ENCODE measurements at regions not wholly inside any gene's neighbourhood (a gene's known extent, or its start where the extent isn't known, plus 50 kb on each side); places are given as distances from the start of the nearest gene placed in this dataset.

- H3K4me1 ChIP-seq = no peaks in the 10 kb centered on the region
- TF ChIP-seq, protein P1, sequence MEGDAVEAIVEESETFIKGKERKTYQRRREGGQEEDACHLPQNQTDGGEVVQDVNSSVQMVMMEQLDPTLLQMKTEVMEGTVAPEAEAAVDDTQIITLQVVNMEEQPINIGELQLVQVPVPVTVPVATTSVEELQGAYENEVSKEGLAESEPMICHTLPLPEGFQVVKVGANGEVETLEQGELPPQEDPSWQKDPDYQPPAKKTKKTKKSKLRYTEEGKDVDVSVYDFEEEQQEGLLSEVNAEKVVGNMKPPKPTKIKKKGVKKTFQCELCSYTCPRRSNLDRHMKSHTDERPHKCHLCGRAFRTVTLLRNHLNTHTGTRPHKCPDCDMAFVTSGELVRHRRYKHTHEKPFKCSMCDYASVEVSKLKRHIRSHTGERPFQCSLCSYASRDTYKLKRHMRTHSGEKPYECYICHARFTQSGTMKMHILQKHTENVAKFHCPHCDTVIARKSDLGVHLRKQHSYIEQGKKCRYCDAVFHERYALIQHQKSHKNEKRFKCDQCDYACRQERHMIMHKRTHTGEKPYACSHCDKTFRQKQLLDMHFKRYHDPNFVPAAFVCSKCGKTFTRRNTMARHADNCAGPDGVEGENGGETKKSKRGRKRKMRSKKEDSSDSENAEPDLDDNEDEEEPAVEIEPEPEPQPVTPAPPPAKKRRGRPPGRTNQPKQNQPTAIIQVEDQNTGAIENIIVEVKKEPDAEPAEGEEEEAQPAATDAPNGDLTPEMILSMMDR (IDR thresholded peaks at IDR 0.05) = no peak
- TF ChIP-seq POLR2A (IDR thresholded peaks at IDR 0.05) (no peak), EP300 (IDR thresholded peaks at IDR 0.05) (no peak)
Measured at GRCh38 chr4:35038845-35039244, 1205.5 kb downstream of the ARAP2 start.

DNA sequence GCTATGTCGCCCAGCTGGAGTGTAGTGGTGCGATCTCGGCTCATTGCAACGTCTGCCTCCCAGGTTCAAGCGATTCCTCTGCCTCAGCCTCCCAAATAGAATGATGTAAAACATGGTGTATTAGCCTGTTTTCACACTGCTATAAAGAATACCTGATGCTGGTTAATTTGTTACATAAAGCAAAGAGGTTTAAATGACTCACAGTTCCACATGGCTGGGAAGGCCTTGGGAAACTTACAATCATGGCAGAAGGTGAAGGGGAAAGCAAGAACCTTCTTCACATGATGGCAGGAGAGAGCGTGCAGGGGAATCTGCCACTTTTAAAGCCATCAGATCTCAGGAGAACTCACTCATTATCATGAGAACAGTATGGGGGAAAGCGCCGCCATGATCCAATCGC is 1191.8 kb downstream of the ARAP2 start:
- DNase-seq (ENCODE audit: low spot score in 2 of 2) = no peak
- Histone ChIP-seq H3K27me3 (no peaks in the 10 kb centered on the region), H3K27ac (no peak overlapping the region), H3K4me3 (no peak overlapping the region), H3K36me3 (no peaks in the 10 kb centered on the region), H3K4me1 (no peaks in the 10 kb centered on the region), H3K9me3 (no peaks in the 10 kb centered on the region)
- WGBS, 2 donors = 95% methylated on average over 9 of the region's 9 CpGs
- no peak for TF ChIP-seq POLR2A (IDR thresholded peaks at IDR 0.05)

More at GRCh38 chr4:35038845-35039244, 1205.5 kb downstream of the ARAP2 start:
- no peak for DNase-seq (ENCODE audit: low spot score in 2 of 2)
- 82 to 88% methylated on average over 5 to 7 of the region's 7 CpGs for WGBS, 2 donors
- H3K36me3 ChIP-seq = no peaks in the 10 kb centered on the region
- H3K4me3 ChIP-seq = no peak overlapping the region
- no peaks in the 10 kb centered on the region for H3K27me3 ChIP-seq
- H3K9me3 ChIP-seq = no peaks in the 10 kb centered on the region
- no peak overlapping the region for H3K27ac ChIP-seq

DNA sequence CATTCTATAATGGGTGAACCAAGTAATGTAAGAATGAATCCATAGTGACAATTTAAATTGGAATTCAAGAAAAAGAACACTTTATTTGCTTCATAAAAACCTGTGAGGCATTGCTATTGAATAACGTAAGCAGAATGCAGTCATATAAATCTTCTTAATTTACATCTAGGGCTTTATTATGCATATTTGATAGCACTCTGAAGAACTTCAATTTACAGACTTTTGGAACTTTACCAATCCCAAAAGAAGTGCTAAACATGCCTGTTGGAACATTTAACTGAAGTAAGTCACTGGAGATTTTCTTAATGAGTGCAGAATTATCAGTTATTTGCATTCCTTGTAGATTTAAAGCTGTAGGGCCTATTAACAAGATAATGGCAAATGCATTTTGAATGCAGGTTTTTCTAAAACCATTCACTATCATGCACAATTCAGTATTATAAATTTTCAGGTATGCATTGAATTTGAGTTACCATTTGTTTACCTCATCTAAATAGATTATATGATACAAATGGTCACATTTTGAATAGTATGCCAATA is 1181.2 kb downstream of the ARAP2 start:
- Histone ChIP-seq H3K27ac (no peak overlapping the region), H3K4me1 (no peaks in the 10 kb centered on the region), H3K36me3 (no peaks in the 10 kb centered on the region), H3K27me3 (no peaks in the 10 kb centered on the region), H3K4me3 (no peak overlapping the region), H3K9me3 (no peaks in the 10 kb centered on the region)
- DNase-seq (ENCODE audit: low spot score in 2 of 2) = no peak
- WGBS, 2 donors = 59 to 62% methylated on average over 1 of the region's 1 CpG
- TF ChIP-seq EP300 (IDR thresholded peaks at IDR 0.05) (no peak), POLR2A (IDR thresholded peaks at IDR 0.05) (no peak)
- TF ChIP-seq, protein P1 (IDR thresholded peaks at IDR 0.05) = no peak

GRCh38 chr4:35066406-35066805 is 1177.9 kb downstream of the ARAP2 start:
- no peaks in the 10 kb centered on the region for H3K36me3 ChIP-seq
- no peaks in the 10 kb centered on the region for H3K4me1 ChIP-seq
- no peak for TF ChIP-seq POLR2A (IDR thresholded peaks at IDR 0.05)
- TF ChIP-seq, protein P1 (IDR thresholded peaks at IDR 0.05) = no peak
- TF ChIP-seq EP300 (IDR thresholded peaks at IDR 0.05) = no peak
- DNase-seq (ENCODE audit: low spot score in 2 of 2) = no peak
- no peaks in the 10 kb centered on the region for H3K27me3 ChIP-seq
- WGBS, 2 donors = 78 to 79% methylated on average over 4 of the region's 4 CpGs
- H3K27ac ChIP-seq = no peak overlapping the region
- no peaks in the 10 kb centered on the region for H3K9me3 ChIP-seq
- no peak overlapping the region for H3K4me3 ChIP-seq

GRCh38 chr4:35080799-35081198 is 1163.5 kb downstream of the ARAP2 start:
- H3K36me3 ChIP-seq = no peaks in the 10 kb centered on the region
- no peak overlapping the region for H3K4me3 ChIP-seq
- H3K4me1 ChIP-seq = no peaks in the 10 kb centered on the region
- TF ChIP-seq, protein P1 (IDR thresholded peaks at IDR 0.05) = no peak
- TF ChIP-seq POLR2A (IDR thresholded peaks at IDR 0.05) = no peak
- TF ChIP-seq EP300 (IDR thresholded peaks at IDR 0.05) = no peak
- H3K27ac ChIP-seq = no peak overlapping the region
- H3K9me3 ChIP-seq = no peaks in the 10 kb centered on the region
- WGBS, 2 donors = 84 to 89% methylated on average over 1 of the region's 1 CpG
- DNase-seq (ENCODE audit: low spot score in 2 of 2) = no peak
- no peaks in the 10 kb centered on the region for H3K27me3 ChIP-seq

DNA sequence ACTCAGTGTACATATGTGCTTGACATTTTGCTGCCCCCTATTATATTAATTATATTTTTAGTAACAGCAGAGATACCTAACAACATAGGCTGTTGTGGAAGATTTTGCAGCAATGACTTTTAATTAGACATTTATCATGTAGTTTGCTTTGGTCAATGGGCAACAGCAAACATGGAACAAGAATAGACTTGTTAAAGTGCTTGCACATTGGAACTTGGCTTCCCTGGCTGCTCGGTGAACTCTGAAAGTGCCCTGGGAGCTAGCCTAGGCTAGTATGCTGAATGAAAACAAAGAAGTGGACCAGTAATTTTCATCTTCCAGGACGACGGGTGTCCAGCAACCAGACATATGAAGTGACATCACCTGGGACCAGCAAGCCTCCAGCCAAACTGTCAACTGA is 1157.1 kb downstream of the ARAP2 start:
- no peaks in the 10 kb centered on the region for H3K4me1 ChIP-seq
- H3K27me3 ChIP-seq = no peaks in the 10 kb centered on the region
- no peak for DNase-seq (ENCODE audit: low spot score in 2 of 2)
- H3K4me3 ChIP-seq = no peak overlapping the region
- H3K9me3 ChIP-seq = no peaks in the 10 kb centered on the region
- 83 to 86% methylated on average over 3 of the region's 3 CpGs for WGBS, 2 donors
- TF ChIP-seq EP300 (IDR thresholded peaks at IDR 0.05) = no peak
- TF ChIP-seq POLR2A (IDR thresholded peaks at IDR 0.05) = no peak
- TF ChIP-seq, protein P1 (IDR thresholded peaks at IDR 0.05) = no peak
- no peak overlapping the region for H3K27ac ChIP-seq
- no peaks in the 10 kb centered on the region for H3K36me3 ChIP-seq
